ENCODE measurements at regions not wholly inside any gene's neighbourhood (a gene's known extent, or its start where the extent isn't known, plus 50 kb on each side); places are given as distances from the start of the nearest gene placed in this dataset.

DNA sequence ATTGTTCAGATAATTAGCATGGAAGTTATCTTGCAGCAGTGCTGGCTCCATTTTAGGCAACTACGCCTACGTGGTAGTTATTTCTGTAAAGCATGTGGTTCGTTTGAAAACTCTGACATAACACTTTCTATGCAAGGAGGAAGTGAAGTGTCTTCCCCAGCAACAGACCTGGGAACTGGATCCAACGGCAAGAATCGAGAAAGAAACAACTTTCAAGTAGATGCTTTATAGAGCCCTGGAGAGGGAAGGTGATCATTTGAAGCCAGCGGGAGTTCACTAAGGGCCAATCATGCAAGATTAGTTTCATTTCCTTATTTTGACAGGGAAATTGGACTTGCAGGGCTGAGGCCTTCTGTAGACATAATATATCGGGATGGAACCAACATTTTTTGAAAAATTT is 218.3 kb downstream of the ACKR3 start:
- TF ChIP-seq YY1 (IDR thresholded peaks at IDR 0.05; ENCODE audit: insufficient read depth, insufficient read length) (no peak), ZNF274 (IDR thresholded peaks at IDR 0.05; ENCODE audit: low read depth, low read length) (no peak), SUZ12 (IDR thresholded peaks at IDR 0.05; ENCODE audit: extremely low read depth, insufficient read depth, insufficient read length) (no peak)

All from NT2/D1 (cell line).